ENCODE measurements at regions not wholly inside any gene's neighbourhood (a gene's known extent, or its start where the extent isn't known, plus 50 kb on each side); places are given as distances from the start of the nearest gene placed in this dataset.

- DNase-seq, result no peak
These were observed 129.0 kb downstream of the RFLNA start for GRCh38 chr12:124423761-124424515.

DNA sequence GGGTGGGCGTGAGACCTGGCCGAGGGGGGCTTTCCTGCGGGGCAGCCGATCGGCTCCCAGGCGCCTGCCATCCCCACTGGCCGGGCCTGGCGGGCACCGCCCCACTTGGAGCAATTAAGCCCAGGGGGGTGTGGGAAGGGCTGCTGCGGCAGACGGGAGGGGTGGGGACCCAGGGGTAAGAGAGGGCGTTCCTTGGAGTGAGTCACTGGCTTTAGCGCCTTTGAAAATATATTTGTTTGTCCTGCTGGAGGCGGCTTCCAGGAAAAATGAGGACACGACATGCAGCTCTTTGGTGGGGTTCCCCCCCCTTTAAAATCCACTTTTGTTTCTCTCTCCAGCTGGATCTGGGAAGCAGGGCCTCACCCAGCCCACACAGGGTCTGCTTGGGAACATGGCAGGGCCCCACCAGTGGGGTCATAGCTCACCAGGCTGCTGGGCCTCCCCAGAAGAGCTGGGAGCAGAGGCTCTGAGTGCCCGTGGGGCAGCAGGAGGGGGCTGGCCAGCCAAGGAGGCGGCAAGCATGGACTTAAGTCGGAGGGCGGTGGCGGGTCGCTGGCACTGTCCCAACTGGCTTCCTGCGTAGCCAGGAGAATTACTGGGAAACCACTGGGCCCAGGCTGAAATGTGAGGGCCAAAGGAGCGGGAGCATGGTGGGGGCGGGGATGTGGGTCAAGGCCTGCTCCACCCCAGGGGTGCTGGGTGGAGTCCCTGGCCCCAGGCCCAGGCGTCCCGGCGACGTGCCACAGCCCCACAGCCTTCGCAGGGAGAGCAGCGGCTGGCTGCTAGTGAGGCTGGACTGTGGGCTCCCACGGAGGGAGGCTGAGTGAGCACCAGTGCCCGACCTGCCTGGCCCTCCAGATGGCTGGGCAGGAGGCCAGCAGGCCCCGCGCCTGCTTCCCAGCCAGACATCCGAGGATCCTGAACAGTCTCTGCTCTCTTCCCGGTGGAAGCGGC is 128.0 kb downstream of the RFLNA start:
- no peak for DNase-seq

GRCh38 chr12:124422142-124422569 is 127.3 kb downstream of the RFLNA start:
- DNase-seq, result no peak

DNA sequence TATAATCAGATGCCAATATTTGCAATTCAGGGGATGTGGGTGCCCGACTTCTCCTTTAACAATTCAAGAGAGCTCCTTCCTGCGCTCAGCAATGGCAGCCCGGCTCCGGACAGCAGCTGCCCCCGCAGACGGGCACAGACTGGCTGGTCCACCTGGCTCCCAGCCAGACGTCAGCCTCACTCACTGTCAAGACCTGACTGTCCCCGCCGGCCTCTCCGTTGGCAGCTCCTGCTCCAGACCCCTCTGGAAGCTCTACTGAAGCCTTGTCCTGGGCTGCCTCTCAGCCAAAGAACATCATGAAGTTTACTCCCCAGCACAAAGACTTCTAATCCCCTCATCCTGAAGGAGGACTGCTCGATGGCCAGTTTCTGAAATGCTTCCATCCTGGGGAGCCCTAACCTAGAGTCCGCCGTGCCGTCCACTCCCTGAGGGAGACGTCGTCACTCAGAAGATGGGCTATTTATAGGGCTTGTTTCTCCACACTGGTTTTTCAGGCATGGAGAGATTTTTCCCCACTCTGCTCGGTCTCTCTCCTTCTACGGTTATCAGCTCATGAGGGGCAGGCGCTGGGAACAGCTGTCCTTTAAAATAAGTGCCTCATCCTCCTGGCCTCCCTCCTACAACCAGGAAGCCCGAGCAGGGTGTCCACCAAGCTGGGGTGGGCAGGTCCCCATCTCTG is 126.2 kb downstream of the RFLNA start:
- DNase-seq, result no peak

- no peak for DNase-seq
These were observed 125.4 kb downstream of the RFLNA start for GRCh38 chr12:124420041-124420995.

DNA sequence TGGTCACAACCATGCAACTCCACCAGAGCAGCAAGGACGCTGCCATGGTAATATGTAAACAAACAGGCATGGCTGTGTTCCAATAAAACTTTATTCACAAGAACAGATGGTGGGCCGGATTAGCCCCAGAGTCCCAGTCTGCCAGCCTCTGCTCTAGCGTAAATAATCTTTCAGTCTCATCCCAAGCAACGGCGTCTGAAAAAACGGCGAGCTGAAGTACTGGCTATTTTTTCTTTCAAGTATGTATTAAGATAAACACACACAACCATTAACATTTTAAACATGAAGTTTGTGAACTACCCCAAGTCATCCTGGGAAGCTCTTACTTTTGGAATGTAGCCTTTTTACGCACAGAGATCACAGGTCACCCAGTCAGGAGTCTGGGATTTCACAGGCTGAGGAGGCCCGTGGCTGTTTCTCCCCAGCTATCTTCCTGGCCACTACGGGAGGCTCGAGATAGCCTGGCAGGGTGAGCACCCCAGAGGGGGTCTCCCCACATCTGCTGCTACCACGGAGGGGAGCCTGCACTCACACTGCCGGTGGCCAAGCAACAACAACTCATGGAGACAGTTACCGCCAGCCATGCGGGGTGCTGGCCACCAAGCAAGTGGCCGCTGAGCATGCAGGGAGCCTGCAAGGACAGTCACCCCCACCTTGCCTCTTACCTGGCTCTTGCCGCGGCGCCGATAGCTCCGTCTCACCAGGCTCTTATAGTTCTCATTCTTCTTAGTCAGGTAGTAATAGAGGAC is 124.6 kb downstream of the RFLNA start:
- DNase-seq, result no peak

DNA sequence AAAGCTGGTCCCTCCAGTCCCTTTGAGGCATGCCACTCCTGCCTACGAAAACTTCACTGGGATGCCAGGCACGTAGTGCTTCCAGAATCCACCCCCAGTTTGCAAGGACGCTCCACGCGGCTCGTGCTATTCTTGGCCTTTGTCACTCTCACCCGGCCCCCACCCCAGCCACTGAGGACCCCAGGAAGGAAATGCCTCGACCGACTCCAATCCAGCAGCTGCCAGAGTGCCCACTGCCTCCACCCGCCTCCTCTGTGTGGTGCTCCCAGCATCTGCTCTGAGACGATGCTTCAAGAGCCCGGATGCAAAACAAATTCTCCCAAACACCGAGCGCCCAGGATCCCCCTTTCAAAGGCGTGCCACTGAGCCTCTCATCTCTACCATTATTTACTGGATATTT is 123.9 kb downstream of the RFLNA start:
- DNase-seq, result no peak

- no peak for DNase-seq
These were observed 123.3 kb downstream of the RFLNA start for GRCh38 chr12:124418156-124418555.

DNA sequence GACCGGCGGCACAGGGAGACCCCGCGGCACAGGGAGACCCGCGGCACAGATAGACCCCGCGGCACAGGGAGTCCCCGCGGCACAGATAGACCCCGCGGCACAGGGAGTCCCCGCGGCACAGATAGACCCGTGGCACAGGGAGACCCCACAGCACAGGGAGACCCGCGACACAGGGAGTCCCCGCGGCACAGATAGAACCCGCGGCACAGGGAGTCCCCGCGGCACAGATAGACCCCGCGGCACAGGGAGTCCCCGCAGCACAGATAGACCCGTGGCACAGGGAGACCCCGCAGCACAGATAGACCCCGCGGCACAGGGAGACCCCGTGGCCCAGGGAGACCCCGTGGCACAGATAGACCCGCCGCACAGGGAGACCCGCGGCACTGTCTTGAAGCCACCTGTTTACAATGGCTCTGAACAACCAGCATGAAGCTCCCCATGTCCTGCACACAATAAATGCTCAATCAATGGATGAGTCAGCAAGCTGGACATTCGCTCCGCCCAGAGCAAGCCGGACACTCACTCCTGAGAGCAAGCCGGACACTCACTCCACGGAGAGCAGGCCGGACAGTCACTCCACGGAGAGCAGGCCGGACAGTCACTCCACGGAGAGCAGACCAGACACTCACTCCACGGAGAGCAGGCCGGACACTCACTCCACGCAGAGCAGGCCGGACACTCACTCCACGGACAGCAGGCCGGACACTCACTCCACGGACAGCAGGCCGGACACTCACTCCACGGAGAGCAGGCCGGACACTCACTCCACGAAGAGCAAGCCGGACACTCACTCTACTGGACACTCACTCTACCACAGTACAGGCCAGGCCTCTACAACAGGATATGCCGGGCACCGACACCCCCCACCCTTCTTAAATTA is 121.9 kb downstream of the RFLNA start:
- DNase-seq, result no peak

DNA sequence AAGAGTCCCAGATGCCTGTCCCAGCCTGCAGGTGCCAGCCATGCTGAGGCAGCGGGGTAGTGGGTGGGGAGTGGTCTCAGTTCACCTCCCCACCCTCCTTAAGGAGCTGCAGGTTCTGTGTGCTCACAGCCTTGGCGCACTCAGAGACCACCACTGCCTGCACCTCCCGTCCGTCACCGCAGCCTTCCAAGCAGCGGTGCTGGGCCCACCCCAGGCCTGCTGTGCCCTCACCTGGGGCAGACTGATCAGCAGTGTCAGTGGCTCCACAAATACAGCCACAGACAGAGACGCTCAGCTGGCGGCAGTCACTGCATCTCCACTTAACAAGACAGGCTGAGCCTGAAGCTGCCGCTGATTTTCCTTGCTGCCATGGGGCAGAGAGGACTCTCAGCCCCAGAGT is 120.2 kb downstream of the RFLNA start:
- DNase-seq, result no peak

- no peak for DNase-seq
These were observed 119.0 kb downstream of the RFLNA start for GRCh38 chr12:124413915-124414314.

DNA sequence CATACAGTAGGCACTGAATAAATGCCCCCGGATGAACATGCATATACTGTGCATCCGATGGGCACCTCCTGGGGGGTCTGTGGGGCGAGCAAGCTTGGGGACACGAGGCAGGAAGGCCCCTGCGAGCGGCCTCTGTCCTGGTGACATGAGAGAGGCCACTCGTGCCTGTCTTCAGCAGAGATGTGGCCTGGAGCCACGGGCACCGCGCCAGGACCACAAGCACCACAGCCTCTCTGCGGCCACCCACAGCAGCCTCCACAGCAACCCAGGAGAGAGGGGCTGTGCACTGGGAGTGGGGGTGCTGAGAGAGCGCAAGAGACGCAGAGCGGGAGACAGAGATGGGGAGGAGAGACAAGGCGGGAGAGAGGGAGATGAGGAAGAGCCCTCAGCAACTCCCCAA is 118.5 kb downstream of the RFLNA start:
- no peak for DNase-seq

- DNase-seq, result no peak
These were observed 117.7 kb downstream of the RFLNA start for GRCh38 chr12:124412646-124413015.

DNA sequence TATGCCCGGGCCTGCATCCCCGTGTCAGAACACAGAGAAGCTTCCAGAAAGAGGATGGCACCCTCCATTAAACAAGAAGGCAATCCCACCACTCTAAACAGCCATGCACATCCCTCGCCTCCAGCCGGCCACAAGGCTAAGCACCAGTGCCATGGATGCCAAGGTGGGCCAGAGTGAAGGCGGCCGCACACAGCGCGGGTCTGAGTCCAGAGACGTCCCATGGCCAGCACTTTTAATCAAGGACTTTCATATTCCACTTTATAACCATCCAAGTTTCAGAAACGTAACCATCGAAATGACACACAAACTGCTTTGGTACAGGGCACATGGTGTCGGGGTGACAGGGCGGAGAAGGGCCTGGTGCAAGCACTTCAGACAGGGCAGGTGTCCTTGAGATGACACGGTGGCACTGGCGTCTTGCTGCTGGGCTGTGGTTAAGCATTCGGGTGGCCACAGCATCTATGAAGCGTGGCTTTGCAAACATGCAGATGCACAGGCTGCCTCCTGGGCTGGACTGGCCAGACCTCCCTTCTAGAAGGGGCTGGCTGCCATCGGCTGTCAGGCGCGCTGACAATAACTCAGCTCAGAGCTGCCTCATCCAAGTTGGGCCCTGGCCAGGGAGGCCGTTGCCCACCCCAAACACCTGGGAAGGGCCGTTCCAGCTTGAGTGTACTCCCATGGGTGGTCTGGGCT is 117.2 kb downstream of the RFLNA start:
- DNase-seq, result no peak

DNA sequence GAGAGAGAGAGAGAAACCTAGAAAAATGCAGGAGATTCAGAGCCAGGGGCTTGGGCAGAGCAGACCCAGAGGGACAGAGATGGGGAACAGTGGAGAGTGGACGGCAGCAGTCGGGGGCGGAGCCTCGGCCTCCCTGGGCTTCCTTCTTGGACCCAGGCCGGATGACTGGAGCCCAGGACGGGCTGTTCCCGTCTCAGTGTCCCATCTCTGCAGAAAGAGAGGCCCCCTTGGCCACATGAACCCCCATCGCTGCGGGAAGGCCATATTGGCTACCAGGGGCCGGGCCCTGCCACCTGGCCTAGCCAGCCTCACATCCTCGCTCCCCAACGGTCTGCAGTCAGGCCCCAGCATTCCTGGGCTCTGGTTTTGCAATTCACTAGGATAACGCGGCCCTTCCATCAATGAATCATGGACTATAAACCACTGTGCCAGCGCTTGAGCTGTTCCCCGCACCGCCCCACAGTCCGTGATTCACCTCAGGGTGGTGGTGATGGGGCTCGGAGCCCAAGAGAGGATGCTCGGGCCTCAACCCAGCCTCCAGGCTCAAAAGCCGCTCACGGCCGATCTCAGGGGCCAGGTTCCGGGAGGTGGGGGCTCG is 116.5 kb downstream of the RFLNA start:
- no peak for DNase-seq

GRCh38 chr12:124410354-124411175 is 115.7 kb downstream of the RFLNA start:
- DNase-seq, result no peak

- DNase-seq, result no peak
These were observed 114.1 kb downstream of the RFLNA start for GRCh38 chr12:124408822-124409517.

- DNase-seq, result no peak
These were observed 112.2 kb downstream of the RFLNA start for GRCh38 chr12:124407074-124407473.
